ENCODE measurements at regions not wholly inside any gene's neighbourhood (a gene's known extent, or its start where the extent isn't known, plus 50 kb on each side); places are given as distances from the start of the nearest gene placed in this dataset.

DNA sequence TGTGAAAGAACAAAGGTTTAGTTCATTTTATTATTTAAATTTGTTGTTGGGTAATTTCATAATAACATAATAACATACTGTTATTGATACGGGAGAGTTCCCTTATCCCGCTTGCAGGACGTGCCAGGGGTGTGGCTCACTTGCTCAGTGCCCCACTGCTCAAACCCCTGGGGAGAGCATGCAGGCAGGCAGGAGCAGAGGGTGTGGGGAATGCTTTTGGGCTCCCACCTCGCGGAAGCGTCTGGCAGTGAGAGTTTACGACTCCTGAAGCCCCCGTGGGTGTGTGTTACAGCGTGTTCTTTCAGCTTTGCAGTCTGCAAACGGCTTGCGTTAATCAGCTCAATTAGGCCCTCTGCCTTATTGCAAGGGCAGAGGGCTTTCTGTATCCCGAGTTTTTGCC is 675.9 kb downstream of the SEMA5A start:
- Histone ChIP-seq H3K4me1 (replicated peaks in 1 of 2) (no peaks in the 10 kb centered on the region), H3K27me3 (no peaks in the 10 kb centered on the region), H3K36me3 (replicated peaks in 1 of 2) (no peaks in the 10 kb centered on the region), H3K4me3 (no peak overlapping the region), H3K9me3 (replicated peaks in 1 of 3) (no peaks in the 10 kb centered on the region), H3K27ac (no peak overlapping the region)
- 63 to 85% (median 74%) methylated on average over 10 to 12 of the region's 12 CpGs for whole genome bisulfite sequencing, 4 donors
- DNase-seq, result no peak
- TF ChIP-seq POLR2A (IDR thresholded peaks at IDR 0.05), result no peak
- intact Hi-C loops (cut with DNase I), result no loop called here

DNA sequence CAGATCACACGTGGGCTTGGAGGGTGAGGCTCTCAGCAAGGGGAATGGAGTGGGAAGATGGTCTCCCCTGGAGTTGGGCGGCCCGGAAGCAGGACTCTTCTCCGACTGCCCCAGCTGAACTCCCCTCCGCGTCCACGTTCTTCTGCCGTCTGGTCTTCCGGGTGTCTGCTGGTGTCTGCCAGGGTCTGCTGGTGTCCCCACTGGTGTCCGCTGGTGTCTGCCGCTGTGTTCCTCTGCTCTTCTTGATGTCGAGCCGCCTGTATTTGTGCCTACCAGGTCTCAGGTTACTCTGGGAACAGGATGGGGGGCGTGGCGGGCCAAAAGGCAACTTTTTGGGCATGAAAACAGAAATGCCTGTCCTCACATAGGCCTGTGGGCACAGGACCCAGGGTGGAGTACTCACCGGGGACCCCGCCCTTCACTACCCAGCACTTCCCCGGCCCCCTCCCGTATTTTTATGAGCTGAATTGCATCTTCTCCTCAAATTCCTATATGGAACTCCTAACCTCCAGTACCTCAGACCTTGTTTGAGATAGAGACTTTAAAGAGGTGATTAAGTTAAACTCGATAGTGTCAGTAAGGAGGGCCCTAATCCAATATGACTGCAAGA is 675.4 kb downstream of the SEMA5A start:
- intact Hi-C loops (cut with DNase I), result no loop called here
- no peak for DNase-seq
- 71 to 86% (median 77%) methylated on average over 14 to 20 of the region's 20 CpGs for WGBS, 4 donors
- no peak for TF ChIP-seq POLR2A (IDR thresholded peaks at IDR 0.05)
- TF ChIP-seq, protein P1, sequence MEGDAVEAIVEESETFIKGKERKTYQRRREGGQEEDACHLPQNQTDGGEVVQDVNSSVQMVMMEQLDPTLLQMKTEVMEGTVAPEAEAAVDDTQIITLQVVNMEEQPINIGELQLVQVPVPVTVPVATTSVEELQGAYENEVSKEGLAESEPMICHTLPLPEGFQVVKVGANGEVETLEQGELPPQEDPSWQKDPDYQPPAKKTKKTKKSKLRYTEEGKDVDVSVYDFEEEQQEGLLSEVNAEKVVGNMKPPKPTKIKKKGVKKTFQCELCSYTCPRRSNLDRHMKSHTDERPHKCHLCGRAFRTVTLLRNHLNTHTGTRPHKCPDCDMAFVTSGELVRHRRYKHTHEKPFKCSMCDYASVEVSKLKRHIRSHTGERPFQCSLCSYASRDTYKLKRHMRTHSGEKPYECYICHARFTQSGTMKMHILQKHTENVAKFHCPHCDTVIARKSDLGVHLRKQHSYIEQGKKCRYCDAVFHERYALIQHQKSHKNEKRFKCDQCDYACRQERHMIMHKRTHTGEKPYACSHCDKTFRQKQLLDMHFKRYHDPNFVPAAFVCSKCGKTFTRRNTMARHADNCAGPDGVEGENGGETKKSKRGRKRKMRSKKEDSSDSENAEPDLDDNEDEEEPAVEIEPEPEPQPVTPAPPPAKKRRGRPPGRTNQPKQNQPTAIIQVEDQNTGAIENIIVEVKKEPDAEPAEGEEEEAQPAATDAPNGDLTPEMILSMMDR (IDR thresholded peaks at IDR 0.05), result no peak
- H3K9me3 ChIP-seq (replicated peaks in 1 of 3), result no peaks in the 10 kb centered on the region
- no peaks in the 10 kb centered on the region for H3K27me3 ChIP-seq
- no peaks in the 10 kb centered on the region for H3K4me1 ChIP-seq (replicated peaks in 1 of 2)
- no peak overlapping the region for H3K4me3 ChIP-seq
- no peak overlapping the region for H3K27ac ChIP-seq
- no peaks in the 10 kb centered on the region for H3K36me3 ChIP-seq (replicated peaks in 1 of 2)

DNA sequence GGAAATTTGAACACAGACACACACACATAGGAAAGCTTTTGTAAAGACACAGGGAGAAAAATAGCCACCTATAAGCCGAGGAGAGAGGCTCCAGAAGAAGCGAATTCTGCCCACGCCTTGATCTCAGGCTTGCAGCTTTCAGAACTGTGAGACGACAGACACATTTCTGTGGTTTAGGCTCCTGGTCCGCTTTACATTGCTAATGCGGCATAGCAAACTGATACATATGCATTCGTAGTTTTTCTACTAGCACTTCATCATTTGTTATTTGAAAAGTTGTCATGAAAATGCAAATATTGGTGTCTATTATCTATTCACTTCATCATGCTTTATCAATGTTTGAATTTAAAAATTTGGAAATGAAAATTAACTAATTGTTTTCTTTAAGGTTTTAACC is 674.9 kb downstream of the SEMA5A start:
- intact Hi-C loops (cut with DNase I), result no loop called here
- WGBS, 4 donors, result 68 to 74% (median 71%) methylated on average over 7 of the region's 7 CpGs
- DNase-seq, result no peak
- Histone ChIP-seq H3K27me3 (no peaks in the 10 kb centered on the region), H3K27ac (no peak overlapping the region), H3K36me3 (replicated peaks in 1 of 2) (no peaks in the 10 kb centered on the region), H3K4me3 (no peak overlapping the region), H3K9me3 (replicated peaks in 1 of 3) (no peaks in the 10 kb centered on the region), H3K4me1 (replicated peaks in 1 of 2) (no peaks in the 10 kb centered on the region)
- TF ChIP-seq POLR2A (IDR thresholded peaks at IDR 0.05), result no peak
- TF ChIP-seq, protein P1 (IDR thresholded peaks at IDR 0.05), result no peak

DNA sequence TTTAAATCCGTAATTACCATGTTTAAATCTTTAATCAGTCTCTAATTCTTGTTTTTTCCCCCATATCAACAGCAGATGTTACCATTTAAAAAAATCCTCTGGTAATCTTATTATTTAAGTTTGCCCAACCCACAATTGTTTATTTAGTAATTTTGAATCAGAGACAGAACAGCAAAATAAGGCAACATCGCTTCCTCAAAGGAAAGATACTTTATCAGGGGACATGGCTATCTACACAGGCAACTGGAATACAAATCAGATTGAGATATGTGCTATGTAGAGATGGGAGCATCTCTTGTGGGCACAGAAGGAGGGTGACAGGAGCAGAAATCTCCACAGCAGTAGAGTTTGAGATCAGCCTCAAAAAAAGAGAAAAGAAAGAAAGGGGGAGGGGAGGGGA is 674.4 kb downstream of the SEMA5A start:
- WGBS, 4 donors, result 57 to 80% (median 66%) methylated on average over 2 of the region's 2 CpGs
- Histone ChIP-seq H3K9me3 (replicated peaks in 1 of 3) (no peaks in the 10 kb centered on the region), H3K27me3 (no peaks in the 10 kb centered on the region), H3K4me1 (replicated peaks in 1 of 2) (no peaks in the 10 kb centered on the region), H3K36me3 (replicated peaks in 1 of 2) (no peaks in the 10 kb centered on the region), H3K4me3 (no peak overlapping the region), H3K27ac (no peak overlapping the region)
- intact Hi-C loops (cut with DNase I), result no loop called here
- no peak for DNase-seq
- no peak for TF ChIP-seq POLR2A (IDR thresholded peaks at IDR 0.05)
- TF ChIP-seq, protein P1 (IDR thresholded peaks at IDR 0.05), result no peak

DNA sequence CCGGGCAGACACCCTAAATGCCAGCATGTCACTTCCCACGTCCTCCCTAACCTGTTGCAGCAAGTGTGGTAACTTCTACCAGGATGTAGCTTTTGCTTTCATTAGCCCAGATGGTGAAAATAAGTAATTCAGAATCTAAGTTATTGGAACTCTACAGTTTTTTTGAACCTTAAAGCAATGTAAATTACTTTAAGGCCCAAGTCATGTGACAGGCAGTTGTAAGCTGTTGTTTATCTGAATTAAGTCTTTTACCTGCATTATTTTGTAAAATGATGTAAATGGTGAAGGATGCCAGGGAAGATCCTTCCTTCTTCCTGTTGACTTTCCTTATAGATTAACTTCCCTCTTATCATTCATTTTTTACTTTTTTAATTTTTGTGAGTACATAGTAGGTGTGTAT is 670.2 kb downstream of the SEMA5A start:
- no peaks in the 10 kb centered on the region for H3K9me3 ChIP-seq (replicated peaks in 1 of 3)
- intact Hi-C loops (cut with DNase I), result no loop called here
- no peaks in the 10 kb centered on the region for H3K36me3 ChIP-seq (replicated peaks in 1 of 2)
- H3K4me1 ChIP-seq (replicated peaks in 1 of 2), result no peaks in the 10 kb centered on the region
- no peak for DNase-seq
- TF ChIP-seq POLR2A (IDR thresholded peaks at IDR 0.05), result no peak
- TF ChIP-seq, protein P1 (IDR thresholded peaks at IDR 0.05), result no peak
- H3K27ac ChIP-seq, result no peak overlapping the region
- H3K27me3 ChIP-seq, result no peaks in the 10 kb centered on the region
- no peak overlapping the region for H3K4me3 ChIP-seq
- 60 to 75% (median 63%) methylated on average over 2 of the region's 2 CpGs for WGBS, 4 donors
